ENCODE measurements at regions not wholly inside any gene's neighbourhood (a gene's known extent, or its start where the extent isn't known, plus 50 kb on each side); places are given as distances from the start of the nearest gene placed in this dataset.

GRCh38 chr5:62124266-62124665 lies 181.7 kb upstream of the KIF2A start:
- H3K27me3 ChIP-seq: no peaks in the 10 kb centered on the region
- H3K27ac ChIP-seq: no peak overlapping the region
- no peaks in the 10 kb centered on the region for H3K36me3 ChIP-seq
- no peak for ATAC-seq
- TF ChIP-seq, protein P1, sequence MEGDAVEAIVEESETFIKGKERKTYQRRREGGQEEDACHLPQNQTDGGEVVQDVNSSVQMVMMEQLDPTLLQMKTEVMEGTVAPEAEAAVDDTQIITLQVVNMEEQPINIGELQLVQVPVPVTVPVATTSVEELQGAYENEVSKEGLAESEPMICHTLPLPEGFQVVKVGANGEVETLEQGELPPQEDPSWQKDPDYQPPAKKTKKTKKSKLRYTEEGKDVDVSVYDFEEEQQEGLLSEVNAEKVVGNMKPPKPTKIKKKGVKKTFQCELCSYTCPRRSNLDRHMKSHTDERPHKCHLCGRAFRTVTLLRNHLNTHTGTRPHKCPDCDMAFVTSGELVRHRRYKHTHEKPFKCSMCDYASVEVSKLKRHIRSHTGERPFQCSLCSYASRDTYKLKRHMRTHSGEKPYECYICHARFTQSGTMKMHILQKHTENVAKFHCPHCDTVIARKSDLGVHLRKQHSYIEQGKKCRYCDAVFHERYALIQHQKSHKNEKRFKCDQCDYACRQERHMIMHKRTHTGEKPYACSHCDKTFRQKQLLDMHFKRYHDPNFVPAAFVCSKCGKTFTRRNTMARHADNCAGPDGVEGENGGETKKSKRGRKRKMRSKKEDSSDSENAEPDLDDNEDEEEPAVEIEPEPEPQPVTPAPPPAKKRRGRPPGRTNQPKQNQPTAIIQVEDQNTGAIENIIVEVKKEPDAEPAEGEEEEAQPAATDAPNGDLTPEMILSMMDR (IDR thresholded peaks at IDR 0.05 in 4 of 5, conservative IDR thresholded peaks at IDR 0.05 in 1 of 5): no peak
- TF ChIP-seq POLR2A (IDR thresholded peaks at IDR 0.05): no peak
- no peak overlapping the region for H3K4me3 ChIP-seq
- no peak for DNase-seq
- in situ Hi-C loops (cut with MboI; ENCODE audit: low sequenced_read_pairs in 4 of 4) (no loop called here), intact Hi-C loops (cut with DNase I; ENCODE audit: low total_unique reads) (no loop called here)
- no peaks in the 10 kb centered on the region for H3K4me1 ChIP-seq
- H3K9me3 ChIP-seq: no peaks in the 10 kb centered on the region

- no peaks in the 10 kb centered on the region for H3K27me3 ChIP-seq
- H3K27ac ChIP-seq: no peak overlapping the region
- ATAC-seq (no peak), DNase-seq (no peak)
- H3K36me3 ChIP-seq: no peaks in the 10 kb centered on the region
- no peak for TF ChIP-seq POLR2A (IDR thresholded peaks at IDR 0.05)
- TF ChIP-seq, protein P1 (IDR thresholded peaks at IDR 0.05 in 4 of 5, conservative IDR thresholded peaks at IDR 0.05 in 1 of 5): no peak
- no peaks in the 10 kb centered on the region for H3K4me1 ChIP-seq
- in situ Hi-C loops (cut with MboI; ENCODE audit: low sequenced_read_pairs in 4 of 4) (no loop called here), intact Hi-C loops (cut with DNase I; ENCODE audit: low total_unique reads) (no loop called here)
- no peak overlapping the region for H3K4me3 ChIP-seq
- H3K9me3 ChIP-seq: no peaks in the 10 kb centered on the region
These were observed 179.9 kb upstream of the KIF2A start for GRCh38 chr5:62126090-62126489.

DNA sequence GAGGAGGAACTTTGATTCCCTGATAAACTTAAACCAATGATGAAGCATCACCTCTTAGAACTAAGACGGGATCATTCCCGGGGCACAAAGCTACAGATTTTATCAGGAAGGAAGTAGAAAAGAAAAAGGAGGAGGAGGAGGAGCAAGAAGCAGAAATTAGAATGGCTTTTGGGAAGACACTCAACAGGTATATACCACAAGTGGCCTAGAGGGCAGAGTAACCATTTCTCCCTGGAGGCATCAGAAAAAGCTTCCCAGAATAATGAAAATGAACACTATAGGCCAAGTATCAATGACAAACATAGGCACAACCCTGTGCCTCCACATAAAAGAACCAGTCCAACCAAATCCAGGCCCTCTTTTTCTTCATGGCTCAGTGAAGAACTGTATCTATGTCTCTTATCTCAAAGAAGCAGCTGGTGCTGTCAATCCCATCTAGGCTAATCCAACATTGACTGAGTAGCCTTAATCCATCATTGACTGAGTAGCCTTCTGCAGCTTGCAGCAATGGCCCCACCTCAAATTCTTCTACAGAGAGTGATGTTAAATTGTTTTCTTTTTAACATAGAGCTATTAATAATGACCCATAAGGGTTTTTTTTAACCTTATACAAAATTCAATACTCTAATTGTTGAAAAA lies 178.8 kb upstream of the KIF2A start:
- Histone ChIP-seq H3K27ac (no peak overlapping the region), H3K27me3 (no peaks in the 10 kb centered on the region), H3K36me3 (no peaks in the 10 kb centered on the region), H3K4me3 (no peak overlapping the region), H3K9me3 (no peaks in the 10 kb centered on the region), H3K4me1 (no peaks in the 10 kb centered on the region)
- DNase-seq (no peak), ATAC-seq (no peak)
- TF ChIP-seq POLR2A (IDR thresholded peaks at IDR 0.05): no peak
- TF ChIP-seq, protein P1 (IDR thresholded peaks at IDR 0.05 in 4 of 5, conservative IDR thresholded peaks at IDR 0.05 in 1 of 5): no peak
- in situ Hi-C loops (cut with MboI; ENCODE audit: low sequenced_read_pairs in 4 of 4) (no loop called here), intact Hi-C loops (cut with DNase I; ENCODE audit: low total_unique reads) (no loop called here)

- intact Hi-C loops (cut with DNase I; ENCODE audit: low total_unique reads) (no loop called here), in situ Hi-C loops (cut with MboI; ENCODE audit: low sequenced_read_pairs in 4 of 4) (no loop called here)
- Histone ChIP-seq H3K4me1 (no peaks in the 10 kb centered on the region), H3K9me3 (no peaks in the 10 kb centered on the region), H3K4me3 (no peak overlapping the region), H3K27ac (no peak overlapping the region), H3K27me3 (no peaks in the 10 kb centered on the region), H3K36me3 (no peaks in the 10 kb centered on the region)
- no peak for ATAC-seq
- no peak for TF ChIP-seq POLR2A (IDR thresholded peaks at IDR 0.05)
- TF ChIP-seq, protein P1 (IDR thresholded peaks at IDR 0.05 in 4 of 5, conservative IDR thresholded peaks at IDR 0.05 in 1 of 5): no peak
- no peak for DNase-seq
These were observed 175.9 kb upstream of the KIF2A start for GRCh38 chr5:62130107-62130506.

GRCh38 chr5:62132276-62132675 lies 173.7 kb upstream of the KIF2A start:
- no peak for TF ChIP-seq POLR2A (IDR thresholded peaks at IDR 0.05)
- TF ChIP-seq, protein P1 (IDR thresholded peaks at IDR 0.05 in 4 of 5, conservative IDR thresholded peaks at IDR 0.05 in 1 of 5): no peak
- ATAC-seq (no peak), DNase-seq (no peak)
- in situ Hi-C loops (cut with MboI; ENCODE audit: low sequenced_read_pairs in 4 of 4): no loop called here
- H3K9me3 ChIP-seq: no peaks in the 10 kb centered on the region
- H3K27ac ChIP-seq: no peak overlapping the region
- no peaks in the 10 kb centered on the region for H3K4me1 ChIP-seq
- no peaks in the 10 kb centered on the region for H3K27me3 ChIP-seq
- intact Hi-C loops (cut with DNase I; ENCODE audit: low total_unique reads): no loop called here
- H3K4me3 ChIP-seq: no peak overlapping the region
- H3K36me3 ChIP-seq: no peaks in the 10 kb centered on the region

All from gastrocnemius medialis (tissue), 4 donors.